ENCODE measurements at regions not wholly inside any gene's neighbourhood (a gene's known extent, or its start where the extent isn't known, plus 50 kb on each side); places are given as distances from the start of the nearest gene placed in this dataset.

GRCh38 chr18:11523804-11524203, 85.6 kb upstream of the SLC35G4 start:
- TF ChIP-seq CTCF (IDR thresholded peaks at IDR 0.05) = no peak
- no peak for TF ChIP-seq ZFX (IDR thresholded peaks at IDR 0.05; ENCODE audit: borderline replicate concordance)

Data from 22Rv1 (cell line).